IPS DF 4.7 (cell line): ENCODE measurements at regions not wholly inside any gene's neighbourhood (a gene's known extent, or its start where the extent isn't known, plus 50 kb on each side); places are given as distances from the start of the nearest gene placed in this dataset.
"Not testable (repeated sequence)": the region's sequence is repeated elsewhere in the genome, so short reads cannot be mapped to it uniquely, and the experiment has no call there.

Experiments
- DNase-seq: peaks from one replicate; pipeline ENCODE4 v3.0.0-alpha.2; 2013; ENCODE audit warnings: low spot score; ENCODE audit errors: extremely low read depth

GRCh38 chr12:107493135-107493494 lies 192.5 kb upstream of the PWP1 start:
- no peak for DNase-seq

GRCh38 chr12:107493666-107494065 lies 191.9 kb upstream of the PWP1 start:
- no peak for DNase-seq

GRCh38 chr12:107494331-107494730 lies 191.3 kb upstream of the PWP1 start:
- DNase-seq = no peak

- no peak for DNase-seq
Measured at GRCh38 chr12:107495604-107496003, 190.0 kb upstream of the PWP1 start.

- no peak for DNase-seq
Measured at GRCh38 chr12:107497231-107497630, 188.4 kb upstream of the PWP1 start.

GRCh38 chr12:107500307-107500706 lies 185.3 kb upstream of the PWP1 start:
- DNase-seq = no peak

GRCh38 chr12:107501681-107502080 lies 183.9 kb upstream of the PWP1 start:
- no peak for DNase-seq

GRCh38 chr12:107503129-107503855 lies 182.3 kb upstream of the PWP1 start:
- no peak for DNase-seq

GRCh38 chr12:107503887-107504885 lies 181.4 kb upstream of the PWP1 start:
- no peak for DNase-seq

- no peak for DNase-seq
Measured at GRCh38 chr12:107509421-107509820, 176.2 kb upstream of the PWP1 start.

- no peak for DNase-seq
Measured at GRCh38 chr12:107510211-107510610, 175.4 kb upstream of the PWP1 start.

GRCh38 chr12:107511292-107511691 lies 174.3 kb upstream of the PWP1 start:
- no peak for DNase-seq

GRCh38 chr12:107512391-107512790 lies 173.2 kb upstream of the PWP1 start:
- DNase-seq = no peak

- no peak for DNase-seq
Measured at GRCh38 chr12:107513184-107513583, 172.4 kb upstream of the PWP1 start.

- no peak for DNase-seq
Measured at GRCh38 chr12:107513636-107514400, 171.8 kb upstream of the PWP1 start.

- no peak for DNase-seq
Measured at GRCh38 chr12:107514887-107515445, 170.6 kb upstream of the PWP1 start.

- DNase-seq = no peak
Measured at GRCh38 chr12:107515446-107515958, 170.1 kb upstream of the PWP1 start.

- DNase-seq = not testable (repeated sequence)
Measured at GRCh38 chr12:107517816-107518215, 167.8 kb upstream of the PWP1 start.

- DNase-seq = no peak
Measured at GRCh38 chr12:107518868-107519267, 166.7 kb upstream of the PWP1 start.

GRCh38 chr12:107519906-107520859 lies 165.4 kb upstream of the PWP1 start:
- DNase-seq = no peak
